ENCODE measurements at regions not wholly inside any gene's neighbourhood (a gene's known extent, or its start where the extent isn't known, plus 50 kb on each side); places are given as distances from the start of the nearest gene placed in this dataset.

DNA sequence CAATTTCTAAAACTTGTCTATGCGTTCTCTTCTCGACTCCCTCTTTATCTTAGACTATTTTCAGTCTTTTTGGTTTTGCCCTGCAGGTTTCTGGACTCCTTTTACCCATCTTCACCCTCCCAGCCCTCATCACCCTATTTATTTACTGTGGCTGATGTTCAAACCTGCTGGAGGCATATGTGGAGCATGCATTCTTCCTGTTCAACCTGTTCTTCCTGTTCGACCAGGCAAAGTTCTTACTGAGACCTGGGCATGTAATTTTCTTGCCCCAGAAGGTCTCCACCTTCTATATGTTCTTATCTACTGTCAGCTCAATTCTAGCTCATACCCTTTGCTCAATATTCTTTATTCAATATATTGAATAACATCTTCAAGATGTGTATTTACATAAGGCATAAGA is 69.4 kb upstream of the AGA start:
- intact Hi-C loops (cut with DNase I) = no loop called here
- DNase-seq (peak in 2 of 4 donors; percentile 9 to 59), ATAC-seq (peak; percentile 74)
- Histone ChIP-seq H3K4me3 (no peak overlapping the region), H3K9me3 (no peaks in the 10 kb centered on the region), H3K4me1 (no peaks in the 10 kb centered on the region), H3K27me3 (no peaks in the 10 kb centered on the region), H3K27ac (no peak overlapping the region), H3K36me3 (no peaks in the 10 kb centered on the region)
- TF ChIP-seq, protein P1, sequence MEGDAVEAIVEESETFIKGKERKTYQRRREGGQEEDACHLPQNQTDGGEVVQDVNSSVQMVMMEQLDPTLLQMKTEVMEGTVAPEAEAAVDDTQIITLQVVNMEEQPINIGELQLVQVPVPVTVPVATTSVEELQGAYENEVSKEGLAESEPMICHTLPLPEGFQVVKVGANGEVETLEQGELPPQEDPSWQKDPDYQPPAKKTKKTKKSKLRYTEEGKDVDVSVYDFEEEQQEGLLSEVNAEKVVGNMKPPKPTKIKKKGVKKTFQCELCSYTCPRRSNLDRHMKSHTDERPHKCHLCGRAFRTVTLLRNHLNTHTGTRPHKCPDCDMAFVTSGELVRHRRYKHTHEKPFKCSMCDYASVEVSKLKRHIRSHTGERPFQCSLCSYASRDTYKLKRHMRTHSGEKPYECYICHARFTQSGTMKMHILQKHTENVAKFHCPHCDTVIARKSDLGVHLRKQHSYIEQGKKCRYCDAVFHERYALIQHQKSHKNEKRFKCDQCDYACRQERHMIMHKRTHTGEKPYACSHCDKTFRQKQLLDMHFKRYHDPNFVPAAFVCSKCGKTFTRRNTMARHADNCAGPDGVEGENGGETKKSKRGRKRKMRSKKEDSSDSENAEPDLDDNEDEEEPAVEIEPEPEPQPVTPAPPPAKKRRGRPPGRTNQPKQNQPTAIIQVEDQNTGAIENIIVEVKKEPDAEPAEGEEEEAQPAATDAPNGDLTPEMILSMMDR (IDR thresholded peaks at IDR 0.05) = no peak

DNA sequence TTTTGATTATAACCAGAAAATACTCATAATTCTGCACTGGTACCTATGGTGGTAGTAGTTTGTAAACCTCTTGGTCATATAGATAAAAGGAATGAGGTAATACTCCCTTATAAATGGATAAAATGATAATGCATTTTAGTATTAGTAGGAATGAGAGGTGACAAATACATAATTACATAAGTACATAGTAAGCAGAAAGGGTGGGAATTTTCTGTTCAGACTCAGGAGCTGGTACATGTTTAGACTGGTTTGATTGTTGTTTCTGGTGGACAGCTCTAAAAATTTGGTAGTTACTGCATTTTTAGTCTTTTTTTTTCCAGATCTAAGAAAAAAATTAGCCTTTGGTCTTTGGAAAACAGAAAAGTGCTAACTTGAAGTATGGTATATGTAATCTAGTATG is 70.4 kb upstream of the AGA start:
- Histone ChIP-seq H3K4me1 (no peaks in the 10 kb centered on the region), H3K9me3 (no peaks in the 10 kb centered on the region), H3K36me3 (no peaks in the 10 kb centered on the region), H3K4me3 (no peak overlapping the region), H3K27me3 (no peaks in the 10 kb centered on the region), H3K27ac (no peak overlapping the region)
- intact Hi-C loops (cut with DNase I) = no loop called here
- TF ChIP-seq, protein P1 (IDR thresholded peaks at IDR 0.05) = no peak
- ATAC-seq = no peak
- DNase-seq = no peak

DNA sequence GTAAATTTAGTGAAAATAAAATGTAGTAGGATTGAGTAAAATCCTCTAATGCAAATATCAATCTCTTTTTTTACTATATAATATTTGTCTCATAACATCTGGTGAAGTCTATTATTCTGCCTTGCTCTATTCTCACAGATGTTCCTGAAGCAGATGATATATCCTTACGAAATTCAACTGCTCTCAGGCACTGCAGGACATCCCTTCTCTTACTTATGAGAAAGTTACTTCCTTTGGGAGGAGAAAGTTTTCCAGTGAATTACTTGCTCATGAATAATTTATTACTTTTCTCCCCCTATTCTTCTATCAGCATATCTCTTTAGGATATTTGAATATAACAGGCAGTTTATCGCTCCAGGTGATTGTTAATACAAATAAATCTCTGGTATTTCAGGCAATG is 75.6 kb upstream of the AGA start:
- no peaks in the 10 kb centered on the region for H3K27me3 ChIP-seq
- H3K4me1 ChIP-seq = no peaks in the 10 kb centered on the region
- TF ChIP-seq, protein P1 (IDR thresholded peaks at IDR 0.05) = no peak
- ATAC-seq (no peak), DNase-seq (no peak)
- no peak overlapping the region for H3K4me3 ChIP-seq
- H3K27ac ChIP-seq = no peak overlapping the region
- H3K36me3 ChIP-seq = no peaks in the 10 kb centered on the region
- H3K9me3 ChIP-seq = peaks cover 0 to 5% of the 10 kb centered on the region in 2 donors
- intact Hi-C loops (cut with DNase I) = no loop called here

DNA sequence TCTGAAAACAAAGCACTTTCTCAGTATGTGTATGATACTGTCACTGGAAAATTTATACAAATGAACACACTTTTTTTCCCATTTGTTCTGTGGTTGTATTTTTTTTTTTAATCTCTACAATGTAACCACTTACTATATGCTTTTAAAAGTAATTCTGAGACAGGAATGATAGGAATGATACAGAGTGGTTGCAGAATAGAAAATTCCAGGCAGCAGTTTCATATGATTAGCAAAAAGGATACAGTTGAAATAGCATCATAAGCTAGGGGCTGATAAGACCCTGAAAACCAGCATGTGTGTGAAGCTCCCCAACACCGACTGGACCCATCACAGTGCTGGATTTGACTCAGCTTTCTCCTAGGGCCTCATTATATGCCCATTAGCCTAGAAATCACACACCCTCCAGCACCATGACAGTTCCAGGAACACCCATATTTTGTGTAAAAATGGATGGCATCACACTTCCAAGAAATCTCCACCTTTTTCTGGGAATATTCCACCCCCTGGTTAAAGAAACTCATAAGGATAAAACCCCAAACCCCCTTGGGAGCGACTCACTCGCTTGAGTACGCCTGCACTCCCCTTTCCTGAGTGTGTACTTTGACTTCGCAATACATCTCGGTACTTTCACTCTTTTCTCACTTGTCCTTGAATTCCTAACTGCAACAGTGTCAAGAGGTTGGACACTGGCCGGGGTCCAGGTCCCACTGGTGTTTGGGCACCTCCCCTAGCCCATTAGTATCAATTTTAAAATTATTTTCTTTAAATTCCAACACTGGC is 77.4 kb upstream of the AGA start:
- Histone ChIP-seq H3K27ac (no peak overlapping the region), H3K4me1 (no peaks in the 10 kb centered on the region), H3K27me3 (no peaks in the 10 kb centered on the region), H3K36me3 (no peaks in the 10 kb centered on the region), H3K9me3 (peaks cover 0 to 5% of the 10 kb centered on the region in 2 donors), H3K4me3 (no peak overlapping the region)
- TF ChIP-seq, protein P1 (IDR thresholded peaks at IDR 0.05) = no peak
- intact Hi-C loops (cut with DNase I) = no loop called here
- DNase-seq (no peak), ATAC-seq (peak; percentile 88)

DNA sequence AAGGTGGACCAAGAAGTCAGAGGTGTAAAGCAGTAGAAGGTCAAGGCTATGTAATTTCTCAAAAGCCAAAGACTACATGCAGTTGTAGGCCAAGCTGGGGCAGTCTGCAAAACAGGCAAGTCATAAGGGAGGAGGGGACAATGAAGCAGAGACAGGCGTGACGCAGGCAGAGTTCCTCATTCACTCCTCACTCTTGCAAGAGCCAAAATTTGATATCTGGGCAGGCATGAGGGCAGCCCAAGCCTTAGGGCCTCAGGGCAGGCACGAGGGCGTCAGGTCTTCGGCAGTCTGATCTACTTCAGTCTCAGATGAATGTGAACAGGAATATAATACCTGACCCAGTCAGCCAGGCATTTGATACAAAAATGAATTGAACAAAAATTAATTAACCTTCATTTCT is 86.4 kb upstream of the AGA start:
- intact Hi-C loops (cut with DNase I) = no loop called here
- Histone ChIP-seq H3K27me3 (no peaks in the 10 kb centered on the region), H3K36me3 (no peaks in the 10 kb centered on the region)

More for the DNA sequence above, 86.4 kb upstream of the AGA start:
- Histone ChIP-seq H3K27ac (no peak overlapping the region), H3K9me3 (no peaks in the 10 kb centered on the region), H3K4me1 (no peaks in the 10 kb centered on the region), H3K4me3 (no peak overlapping the region)
- ATAC-seq (no peak), DNase-seq (no peak)
- TF ChIP-seq, protein P1 (IDR thresholded peaks at IDR 0.05) = no peak
